Ishikawa (cell line): ENCODE measurements at regions not wholly inside any gene's neighbourhood (a gene's known extent, or its start where the extent isn't known, plus 50 kb on each side); places are given as distances from the start of the nearest gene placed in this dataset.

Experiments
- CEBPB ChIP-seq: IDR thresholded peaks from 2 replicates; pipeline ENCODE4 v1.6.1; 2012
- CREB1 ChIP-seq: IDR thresholded peaks from 2 replicates; pipeline ENCODE4 v1.6.1; 2012; ENCODE audit warnings: low read depth
- EGR1 ChIP-seq: IDR thresholded peaks from 2 replicates; pipeline ENCODE4 v1.6.1; 2012
- EP300 ChIP-seq: IDR thresholded peaks from 2 replicates; pipeline ENCODE4 v1.6.1; 2012; ENCODE audit warnings: borderline replicate concordance
- FOXM1 ChIP-seq: IDR thresholded peaks from 2 replicates; pipeline ENCODE4 v1.6.1; 2012; ENCODE audit warnings: low read depth, borderline replicate concordance
- MAX ChIP-seq: IDR thresholded peaks from 2 replicates; pipeline ENCODE4 v1.6.1; 2012
- RAD21 ChIP-seq: IDR thresholded peaks from 2 replicates; pipeline ENCODE4 v1.6.1; 2012; ENCODE audit warnings: low read depth
- REST ChIP-seq: IDR thresholded peaks from 2 replicates; pipeline ENCODE4 v1.6.1; 2012; ENCODE audit warnings: low read depth, mild to moderate bottlenecking
- TAF1 ChIP-seq: IDR thresholded peaks from 2 replicates; pipeline ENCODE4 v1.6.1; 2012; ENCODE audit warnings: low read depth, mild to moderate bottlenecking
- TCF12 ChIP-seq: IDR thresholded peaks from 2 replicates; pipeline ENCODE4 v1.6.1; 2012; ENCODE audit warnings: low read depth
- USF1 ChIP-seq: IDR thresholded peaks from 2 replicates; pipeline ENCODE4 v1.6.1; 2012
- YY1 ChIP-seq: IDR thresholded peaks from 2 replicates; pipeline ENCODE4 v1.6.1; 2012; ENCODE audit warnings: low read depth

DNA sequence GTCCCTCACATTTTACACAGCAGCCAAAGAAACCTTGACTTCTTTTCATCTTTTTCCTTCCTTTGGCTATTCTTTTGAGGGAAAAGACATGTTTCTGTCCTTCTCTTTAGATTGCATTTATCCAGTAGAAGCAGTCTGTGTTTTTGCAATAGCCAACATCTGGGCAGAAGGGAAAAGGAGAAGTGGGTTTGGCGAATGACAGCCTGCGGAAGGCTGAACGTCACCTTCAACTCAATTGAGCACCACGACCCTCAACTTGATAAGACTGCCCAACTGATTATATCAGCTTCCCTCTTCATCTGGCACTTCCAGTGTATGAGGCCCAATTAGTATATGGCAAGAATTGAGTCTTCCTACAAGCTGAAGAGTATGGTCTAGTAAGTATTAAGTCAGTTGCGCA is 1997.6 kb upstream of the WWC1 start:
- TF ChIP-seq USF1 (no peak), YY1 (no peak), EP300 (no peak), FOXM1 (no peak), REST (no peak), CEBPB (no peak), RAD21 (no peak), EGR1 (no peak), TCF12 (no peak), TAF1 (no peak), MAX (no peak), CREB1 (no peak)
